ENCODE measurements at regions not wholly inside any gene's neighbourhood (a gene's known extent, or its start where the extent isn't known, plus 50 kb on each side); places are given as distances from the start of the nearest gene placed in this dataset.

GRCh38 chr5:77852514-77853352 is 76.6 kb upstream of the TBCA start (continued):
- 0 out of 2 replicates have a peak, but pooled peaks have one; percentile 18 for TF ChIP-seq NRF1 (conservative IDR thresholded peaks at IDR 0.05; ENCODE audit: low read depth, low read length)
- TF ChIP-seq RAD51 (IDR thresholded peaks at IDR 0.05) = no peak; the same call in 1 of the 2 replicates
- TF ChIP-seq ZBED1 (IDR thresholded peaks at IDR 0.05; ENCODE audit: borderline replicate concordance) = no peak
- TF ChIP-seq NKRF (conservative IDR thresholded peaks at IDR 0.05) = 0 out of 2 replicates have a peak, but pooled peaks have one; percentile 47
- TF ChIP-seq, protein P1, sequence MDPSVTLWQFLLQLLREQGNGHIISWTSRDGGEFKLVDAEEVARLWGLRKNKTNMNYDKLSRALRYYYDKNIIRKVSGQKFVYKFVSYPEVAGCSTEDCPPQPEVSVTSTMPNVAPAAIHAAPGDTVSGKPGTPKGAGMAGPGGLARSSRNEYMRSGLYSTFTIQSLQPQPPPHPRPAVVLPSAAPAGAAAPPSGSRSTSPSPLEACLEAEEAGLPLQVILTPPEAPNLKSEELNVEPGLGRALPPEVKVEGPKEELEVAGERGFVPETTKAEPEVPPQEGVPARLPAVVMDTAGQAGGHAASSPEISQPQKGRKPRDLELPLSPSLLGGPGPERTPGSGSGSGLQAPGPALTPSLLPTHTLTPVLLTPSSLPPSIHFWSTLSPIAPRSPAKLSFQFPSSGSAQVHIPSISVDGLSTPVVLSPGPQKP (IDR thresholded peaks at IDR 0.05; ENCODE audit: low read depth, low read length) = no peak
- no peak for TF ChIP-seq SP1 (IDR thresholded peaks at IDR 0.05; ENCODE audit: low read depth, low read length)
- TF ChIP-seq POLR2AphosphoS5 (IDR thresholded peaks at IDR 0.05; ENCODE audit: low read length) = no peak
- 0 out of 2 replicates have a peak, but pooled peaks have one; percentile 24 for TF ChIP-seq BCL11A (IDR thresholded peaks at IDR 0.05; ENCODE audit: low read depth, low read length)
- no peak for TF ChIP-seq YBX1 (IDR thresholded peaks at IDR 0.05)
- TF ChIP-seq, protein P2, sequence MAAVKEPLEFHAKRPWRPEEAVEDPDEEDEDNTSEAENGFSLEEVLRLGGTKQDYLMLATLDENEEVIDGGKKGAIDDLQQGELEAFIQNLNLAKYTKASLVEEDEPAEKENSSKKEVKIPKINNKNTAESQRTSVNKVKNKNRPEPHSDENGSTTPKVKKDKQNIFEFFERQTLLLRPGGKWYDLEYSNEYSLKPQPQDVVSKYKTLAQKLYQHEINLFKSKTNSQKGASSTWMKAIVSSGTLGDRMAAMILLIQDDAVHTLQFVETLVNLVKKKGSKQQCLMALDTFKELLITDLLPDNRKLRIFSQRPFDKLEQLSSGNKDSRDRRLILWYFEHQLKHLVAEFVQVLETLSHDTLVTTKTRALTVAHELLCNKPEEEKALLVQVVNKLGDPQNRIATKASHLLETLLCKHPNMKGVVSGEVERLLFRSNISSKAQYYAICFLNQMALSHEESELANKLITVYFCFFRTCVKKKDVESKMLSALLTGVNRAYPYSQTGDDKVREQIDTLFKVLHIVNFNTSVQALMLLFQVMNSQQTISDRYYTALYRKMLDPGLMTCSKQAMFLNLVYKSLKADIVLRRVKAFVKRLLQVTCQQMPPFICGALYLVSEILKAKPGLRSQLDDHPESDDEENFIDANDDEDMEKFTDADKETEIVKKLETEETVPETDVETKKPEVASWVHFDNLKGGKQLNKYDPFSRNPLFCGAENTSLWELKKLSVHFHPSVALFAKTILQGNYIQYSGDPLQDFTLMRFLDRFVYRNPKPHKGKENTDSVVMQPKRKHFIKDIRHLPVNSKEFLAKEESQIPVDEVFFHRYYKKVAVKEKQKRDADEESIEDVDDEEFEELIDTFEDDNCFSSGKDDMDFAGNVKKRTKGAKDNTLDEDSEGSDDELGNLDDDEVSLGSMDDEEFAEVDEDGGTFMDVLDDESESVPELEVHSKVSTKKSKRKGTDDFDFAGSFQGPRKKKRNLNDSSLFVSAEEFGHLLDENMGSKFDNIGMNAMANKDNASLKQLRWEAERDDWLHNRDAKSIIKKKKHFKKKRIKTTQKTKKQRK (IDR thresholded peaks at IDR 0.05; ENCODE audit: low read depth, low read length) = no peak
- TF ChIP-seq IKZF1 (conservative IDR thresholded peaks at IDR 0.05) = peak; percentile 70
- TF ChIP-seq HDGF (IDR thresholded peaks at IDR 0.05) = peak; percentile 88; the same call in 1 of the 2 replicates
- TF ChIP-seq FOS (IDR thresholded peaks at IDR 0.05; ENCODE audit: borderline replicate concordance, extremely low read depth, insufficient read length) = no peak
- no peak for TF ChIP-seq RFX5 (IDR thresholded peaks at IDR 0.05; ENCODE audit: low read depth, low read length)
- peak; percentile 96 for TF ChIP-seq NBN (IDR thresholded peaks at IDR 0.05)
- no peak; the same call in 1 of the 2 replicates for TF ChIP-seq HCFC1 (IDR thresholded peaks at IDR 0.05; ENCODE audit: low read length)
- peak; percentile 60 to 69 for TF ChIP-seq IKZF2 (IDR thresholded peaks at IDR 0.05)
- 0 out of 2 replicates have a peak, but pooled peaks have one; percentile 1 for TF ChIP-seq CHD1 (IDR thresholded peaks at IDR 0.05; ENCODE audit: low read depth, low read length)
- TF ChIP-seq TARDBP (IDR thresholded peaks at IDR 0.05; ENCODE audit: borderline replicate concordance) = no peak
- TF ChIP-seq, protein P3, sequence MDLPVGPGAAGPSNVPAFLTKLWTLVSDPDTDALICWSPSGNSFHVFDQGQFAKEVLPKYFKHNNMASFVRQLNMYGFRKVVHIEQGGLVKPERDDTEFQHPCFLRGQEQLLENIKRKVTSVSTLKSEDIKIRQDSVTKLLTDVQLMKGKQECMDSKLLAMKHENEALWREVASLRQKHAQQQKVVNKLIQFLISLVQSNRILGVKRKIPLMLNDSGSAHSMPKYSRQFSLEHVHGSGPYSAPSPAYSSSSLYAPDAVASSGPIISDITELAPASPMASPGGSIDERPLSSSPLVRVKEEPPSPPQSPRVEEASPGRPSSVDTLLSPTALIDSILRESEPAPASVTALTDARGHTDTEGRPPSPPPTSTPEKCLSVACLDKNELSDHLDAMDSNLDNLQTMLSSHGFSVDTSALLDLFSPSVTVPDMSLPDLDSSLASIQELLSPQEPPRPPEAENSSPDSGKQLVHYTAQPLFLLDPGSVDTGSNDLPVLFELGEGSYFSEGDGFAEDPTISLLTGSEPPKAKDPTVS (IDR thresholded peaks at IDR 0.05; ENCODE audit: low read depth, low read length) = no peak
- TF ChIP-seq, protein P4, sequence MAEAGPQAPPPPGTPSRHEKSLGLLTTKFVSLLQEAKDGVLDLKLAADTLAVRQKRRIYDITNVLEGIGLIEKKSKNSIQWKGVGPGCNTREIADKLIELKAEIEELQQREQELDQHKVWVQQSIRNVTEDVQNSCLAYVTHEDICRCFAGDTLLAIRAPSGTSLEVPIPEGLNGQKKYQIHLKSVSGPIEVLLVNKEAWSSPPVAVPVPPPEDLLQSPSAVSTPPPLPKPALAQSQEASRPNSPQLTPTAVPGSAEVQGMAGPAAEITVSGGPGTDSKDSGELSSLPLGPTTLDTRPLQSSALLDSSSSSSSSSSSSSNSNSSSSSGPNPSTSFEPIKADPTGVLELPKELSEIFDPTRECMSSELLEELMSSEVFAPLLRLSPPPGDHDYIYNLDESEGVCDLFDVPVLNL (IDR thresholded peaks at IDR 0.05; ENCODE audit: low read depth, low read length) = no peak
- no peak for TF ChIP-seq SMC3 (IDR thresholded peaks at IDR 0.05; ENCODE audit: borderline replicate concordance, low read length)
- peak; percentile 50 for TF ChIP-seq CREB1 (IDR thresholded peaks at IDR 0.05; ENCODE audit: low read depth)
- TF ChIP-seq FOXK2 (IDR thresholded peaks at IDR 0.05) = no peak
